IMR-90 (cell line): ENCODE measurements at regions not wholly inside any gene's neighbourhood (a gene's known extent, or its start where the extent isn't known, plus 50 kb on each side); places are given as distances from the start of the nearest gene placed in this dataset.

Source experiments
- ATAC-seq: fragments of 200-7000 bp; cut with Tn5 transposase; 2 replicates; pipeline ENCODE4 v1.9.1; 2020; ENCODE audit warnings: low read depth, mild to moderate bottlenecking, moderate library complexity
- BruUV-seq: library from RNA; stranded (reverse); fragments of 400-500 nt; replicated peaks from 2 replicates; lab custom pipeline; 2021; lab: Mats Ljungman, UMichigan
- CTCF ChIA-PET: fragments of 300-600 bp; formaldehyde crosslinking; extraction: SDS; loops from one replicate; lab custom pipeline; 2021; ENCODE audit warnings: antibody characterized with exemption; lab: Yijun Ruan, JAX
- POLR2A ChIA-PET: fragments of 300-600 bp; sonication (Branson Sonifier 250); formaldehyde crosslinking; loops from one replicate; lab custom pipeline; 2022; ENCODE audit warnings: antibody characterized with exemption; ENCODE audit not compliant: unreplicated experiment; lab: Charles Lee
- DNase-seq: peaks from one replicate; pipeline ENCODE4 v3.0.0; 2013
- H2AFZ ChIP-seq: replicated peaks from 2 replicates; pipeline ENCODE3; 2013; ENCODE audit warnings: low read length, mild to moderate bottlenecking; ENCODE audit not compliant: poor library complexity
- H2AK5ac ChIP-seq: 2 replicates; pipeline ENCODE4 v1.6.1; 2013; ENCODE audit warnings: low read depth, low read length, inconsistent platforms
- H2AK9ac ChIP-seq: replicated peaks from 2 replicates; pipeline ENCODE3; 2013; ENCODE audit warnings: mild to moderate bottlenecking, low read depth, low read length, moderate library complexity; ENCODE audit not compliant: poor library complexity
- H2BK120ac ChIP-seq: 2 replicates; pipeline ENCODE4 v1.6.1; 2013; ENCODE audit warnings: low read depth, low read length, inconsistent platforms
- H2BK15ac ChIP-seq: 3 replicates; pipeline ENCODE4 v1.6.1; 2013; ENCODE audit warnings: low read depth, low read length, inconsistent platforms
- H2BK20ac ChIP-seq: 2 replicates; pipeline ENCODE4 v1.6.1; 2013; ENCODE audit warnings: low read depth, mild to moderate bottlenecking, inconsistent platforms, low read length, moderate library complexity
- H2BK5ac ChIP-seq: 2 replicates; pipeline ENCODE4 v1.6.1; 2013; ENCODE audit warnings: mild to moderate bottlenecking, low read depth, low read length, inconsistent platforms; ENCODE audit not compliant: poor library complexity, severe bottlenecking
- H3K14ac ChIP-seq: replicated peaks from 2 replicates; pipeline ENCODE4 v1.6.1; 2013; ENCODE audit warnings: low read depth, low read length, inconsistent platforms
- H3K18ac ChIP-seq: 2 replicates; pipeline ENCODE4 v1.6.1; 2013; ENCODE audit warnings: low read depth, low read length, control low read depth
- H3K23ac ChIP-seq: 2 replicates; pipeline ENCODE4 v1.6.1; 2013; ENCODE audit warnings: low read depth, low read length, inconsistent platforms
- H3K27ac ChIP-seq: 2 replicates; pipeline ENCODE4 v1.5.1; 2013; ENCODE audit warnings: mild to moderate bottlenecking, control low read depth, low read length; ENCODE audit not compliant: insufficient read depth
- H3K27me3 ChIP-seq: 2 replicates; pipeline ENCODE4 v1.6.1; 2013; ENCODE audit warnings: low read length; ENCODE audit not compliant: control insufficient read depth, insufficient read depth
- H3K36me3 ChIP-seq: 2 replicates; pipeline ENCODE4 v1.6.1; 2013; ENCODE audit warnings: low read length, mixed read lengths; ENCODE audit not compliant: control insufficient read depth, insufficient read depth
- H3K4ac ChIP-seq: 2 replicates; pipeline ENCODE4 v1.6.1; 2013; ENCODE audit warnings: low read depth, low read length, inconsistent platforms
- H3K4me1 ChIP-seq: 2 replicates; pipeline ENCODE4 v1.6.1; 2013; ENCODE audit warnings: low read length, mixed read lengths; ENCODE audit not compliant: control insufficient read depth, insufficient read depth
- H3K4me2 ChIP-seq: 2 replicates; pipeline ENCODE4 v1.6.1; 2013; ENCODE audit warnings: low read depth, mild to moderate bottlenecking, control low read depth, low read length, moderate library complexity
- H3K4me3 ChIP-seq: 2 replicates; pipeline ENCODE4 v1.5.1; 2013; ENCODE audit warnings: low read depth, mild to moderate bottlenecking, control low read depth, low read length, moderate library complexity; ENCODE audit not compliant: insufficient read depth
- H3K56ac ChIP-seq: 2 replicates; pipeline ENCODE4 v1.6.1; 2013; ENCODE audit warnings: low read length, inconsistent platforms; ENCODE audit not compliant: insufficient read depth; ENCODE audit errors: extremely low read depth
- H3K79me1 ChIP-seq, 2 experiments: 2 replicates each; pipeline ENCODE4 v1.6.1; 2013; ENCODE audit warnings: low read length in 2 of 2, inconsistent platforms in 1 of 2, low read depth in 1 of 2
- H3K9ac ChIP-seq: 2 replicates; pipeline ENCODE4 v1.6.1; 2013; ENCODE audit warnings: low read depth, low read length, control low read depth
- H3K9me1 ChIP-seq: 2 replicates; pipeline ENCODE4 v1.6.1; 2013; ENCODE audit warnings: low read length, inconsistent platforms; ENCODE audit not compliant: insufficient read depth
- H3K9me3 ChIP-seq: 2 replicates; pipeline ENCODE4 v1.6.1; 2013; ENCODE audit warnings: low read length; ENCODE audit not compliant: control insufficient read depth, insufficient read depth
- H4K20me1 ChIP-seq: 2 replicates; pipeline ENCODE4 v1.6.1; 2013; ENCODE audit warnings: low read length, inconsistent platforms; ENCODE audit not compliant: insufficient read depth
- H4K5ac ChIP-seq: 2 replicates; pipeline ENCODE4 v1.6.1; 2013; ENCODE audit warnings: mild to moderate bottlenecking, low read depth, low read length, control low read depth
- H4K8ac ChIP-seq, 2 experiments: 2 replicates each; pipeline ENCODE4 v1.6.1; 2013; ENCODE audit warnings: low read depth in 2 of 2, low read length in 2 of 2, control low read depth in 1 of 2, inconsistent platforms in 1 of 2
- H4K91ac ChIP-seq: 2 replicates; pipeline ENCODE4 v1.6.1; 2013; ENCODE audit warnings: low read depth, low read length, inconsistent platforms; ENCODE audit not compliant: insufficient read depth
- BHLHE40 ChIP-seq: fragments of 150-350 bp; IDR thresholded peaks from 2 replicates; pipeline ENCODE4 v1.6.1; 2016; ENCODE audit warnings: mild to moderate bottlenecking, low read depth, low read length
- CEBPB ChIP-seq: IDR thresholded peaks from 2 replicates; pipeline ENCODE4 v1.6.1; 2012; ENCODE audit warnings: low read depth, low read length, improper control_type of control experiment
- CHD1 ChIP-seq: IDR thresholded peaks from 2 replicates; pipeline ENCODE4 v1.6.1; 2012; ENCODE audit warnings: low read depth, low read length, improper control_type of control experiment
- FOS ChIP-seq: fragments of 150-350 bp; IDR thresholded peaks from 2 replicates; pipeline ENCODE4 v1.6.1; 2016; ENCODE audit warnings: low read depth, low read length
- MAFK ChIP-seq: IDR thresholded peaks from 2 replicates; pipeline ENCODE4 v1.6.1; 2012; ENCODE audit warnings: low read depth, low read length, improper control_type of control experiment
- MAZ ChIP-seq: IDR thresholded peaks from 2 replicates; pipeline ENCODE4 v1.6.1; 2012; ENCODE audit warnings: low read depth, mild to moderate bottlenecking, low read length, improper control_type of control experiment, moderate library complexity, borderline replicate concordance
- MXI1 ChIP-seq: IDR thresholded peaks from 2 replicates; pipeline ENCODE4 v1.6.1; 2012; ENCODE audit warnings: low read depth, mild to moderate bottlenecking, low read length, moderate library complexity, borderline replicate concordance
- NFE2L2 ChIP-seq: fragments of 150-350 bp; IDR thresholded peaks from 2 replicates; pipeline ENCODE4 v1.6.1; 2016; ENCODE audit warnings: low read depth, mild to moderate bottlenecking, low read length
- POLR2A ChIP-seq: IDR thresholded peaks from 2 replicates; pipeline ENCODE4 v1.6.1; 2012; ENCODE audit warnings: mild to moderate bottlenecking, low read depth, low read length
- RAD21 ChIP-seq: IDR thresholded peaks from 2 replicates; pipeline ENCODE4 v1.6.1; 2012; ENCODE audit warnings: low read length, improper control_type of control experiment
- RCOR1 ChIP-seq: IDR thresholded peaks from 2 replicates; pipeline ENCODE4 v1.6.1; 2012; ENCODE audit warnings: mild to moderate bottlenecking, low read length, improper control_type of control experiment; ENCODE audit not compliant: insufficient replicate concordance
- RFX5 ChIP-seq: IDR thresholded peaks from 2 replicates; pipeline ENCODE4 v1.8.0; 2012; ENCODE audit warnings: low read depth, mild to moderate bottlenecking, low read length, moderate library complexity
- SMC3 ChIP-seq: fragments of 150-350 bp; IDR thresholded peaks from 2 replicates; pipeline ENCODE4 v1.6.1; 2016; ENCODE audit warnings: low read depth, mild to moderate bottlenecking, antibody characterized with exemption, low read length, moderate library complexity
- WGBS, 2 experiments: methylation state at CpG; one replicate each; pipeline versions ENCODE4 v1.1.5 to v1.1.7; 2013; ENCODE audit warnings: missing lambda C conversion rate in 2 of 2; ENCODE audit not compliant: insufficient read length in 1 of 2; ENCODE audit errors: extremely low coverage in 2 of 2; 5-methylcytosine and 5-hydroxymethylcytosine counted together
- dilution Hi-C: fragments of 300-500 bp; cut with HindIII; formaldehyde crosslinking; loops from one replicate; pipeline ENCODE4 v1.14.3; 2018; ENCODE audit warnings: low sequenced_read_pairs; ENCODE audit not compliant: unreplicated experiment
- in situ Hi-C: fragments of 300-500 bp; cut with MboI; formaldehyde crosslinking; loops from 3 replicates; pipeline ENCODE4 v1.14.3; 2019; ENCODE audit warnings: low sequenced_read_pairs, inconsistent platforms, mixed read lengths
- intact Hi-C: fragments of 100-400 bp; cut with micrococcal nuclease; formaldehyde crosslinking; loops from 2 replicates; pipeline ENCODE4 v1.10.0; 2022
- TF ChIP-seq, protein P1 (sequence below): fragments of 150-350 bp; IDR thresholded peaks from 2 replicates; pipeline ENCODE4 v1.6.1; 2017; ENCODE audit warnings: mild to moderate bottlenecking, antibody characterized with exemption, low read length, low read depth
- TF ChIP-seq, protein P2 (sequence below): conservative IDR thresholded peaks from 2 replicates; pipeline ENCODE4 v1.5.1; 2012; ENCODE audit warnings: mild to moderate bottlenecking, low read depth, low read length, improper control_type of control experiment
- TF ChIP-seq, protein P3 (sequence below): fragments of 150-350 bp; IDR thresholded peaks from 2 replicates; pipeline ENCODE4 v1.6.1; 2016; ENCODE audit warnings: low read depth, mild to moderate bottlenecking, low read length, moderate library complexity, borderline replicate concordance

DNA sequence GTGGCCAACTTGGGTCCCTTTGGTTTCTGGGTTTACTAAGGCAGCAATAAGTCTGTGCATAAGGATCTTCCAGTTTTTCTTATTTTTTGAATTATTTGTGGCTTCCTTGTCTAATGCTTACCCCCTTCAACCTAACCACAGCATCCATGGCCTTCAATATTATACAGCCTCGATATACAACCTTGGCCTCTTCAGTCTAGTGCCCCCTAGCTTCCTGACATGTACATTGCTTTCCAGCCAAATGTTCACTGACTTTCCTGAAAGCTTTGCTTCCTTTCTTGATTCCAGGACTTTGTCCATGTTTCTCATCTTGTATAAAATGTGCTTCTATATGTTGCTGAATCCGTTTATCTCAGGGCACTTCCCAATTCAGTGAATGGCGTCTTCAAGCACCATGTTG, 310.1 kb downstream of the OLFM4 start:
- H2BK120ac ChIP-seq, result no peak overlapping the region
- no peak overlapping the region for H4K5ac ChIP-seq
- no peak overlapping the region for H3K23ac ChIP-seq
- ChIA-PET CTCF (no interaction called here), POLR2A (no interaction called here)
- no peaks in the 10 kb centered on the region for H3K4me1 ChIP-seq
- no peaks in the 10 kb centered on the region for H3K36me3 ChIP-seq
- H3K9me1 ChIP-seq, result no peaks in the 10 kb centered on the region
- no peaks in the 10 kb centered on the region for H4K20me1 ChIP-seq
- H3K27ac ChIP-seq, result no peak overlapping the region
- H4K91ac ChIP-seq, result no peak overlapping the region
- no peak overlapping the region for H3K56ac ChIP-seq
- dilution Hi-C loops (no loop called here), in situ Hi-C loops (no loop called here), intact Hi-C loops (no loop called here)
- DNase-seq, result no peak
- H3K9ac ChIP-seq, result no peak overlapping the region
- no peak overlapping the region for H2AFZ ChIP-seq
- no CpG with 5 or more reads among the region's 3 CpGs for WGBS, 2 experiments
- H2AK5ac ChIP-seq, result no peak overlapping the region
- no peak overlapping the region for H3K4me3 ChIP-seq
- no peak overlapping the region for H3K4ac ChIP-seq
- H3K14ac ChIP-seq, result no peak overlapping the region
- H3K9me3 ChIP-seq, result peaks cover 9% of the 10 kb centered on the region
- no peak overlapping the region for H2AK9ac ChIP-seq
- ATAC-seq, result no peak
- no peak overlapping the region for H3K4me2 ChIP-seq
- no peaks in the 10 kb centered on the region for H3K79me1 ChIP-seq
- H2BK15ac ChIP-seq, result no peak overlapping the region
- no peak overlapping the region for H4K8ac ChIP-seq
- H3K18ac ChIP-seq, result no peak overlapping the region
- H3K27me3 ChIP-seq, result no peaks in the 10 kb centered on the region
- TF ChIP-seq RCOR1, result no peak
- TF ChIP-seq, protein P1, sequence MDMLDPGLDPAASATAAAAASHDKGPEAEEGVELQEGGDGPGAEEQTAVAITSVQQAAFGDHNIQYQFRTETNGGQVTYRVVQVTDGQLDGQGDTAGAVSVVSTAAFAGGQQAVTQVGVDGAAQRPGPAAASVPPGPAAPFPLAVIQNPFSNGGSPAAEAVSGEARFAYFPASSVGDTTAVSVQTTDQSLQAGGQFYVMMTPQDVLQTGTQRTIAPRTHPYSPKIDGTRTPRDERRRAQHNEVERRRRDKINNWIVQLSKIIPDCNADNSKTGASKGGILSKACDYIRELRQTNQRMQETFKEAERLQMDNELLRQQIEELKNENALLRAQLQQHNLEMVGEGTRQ, result no peak
- no peak for TF ChIP-seq CHD1
- TF ChIP-seq, protein P2, sequence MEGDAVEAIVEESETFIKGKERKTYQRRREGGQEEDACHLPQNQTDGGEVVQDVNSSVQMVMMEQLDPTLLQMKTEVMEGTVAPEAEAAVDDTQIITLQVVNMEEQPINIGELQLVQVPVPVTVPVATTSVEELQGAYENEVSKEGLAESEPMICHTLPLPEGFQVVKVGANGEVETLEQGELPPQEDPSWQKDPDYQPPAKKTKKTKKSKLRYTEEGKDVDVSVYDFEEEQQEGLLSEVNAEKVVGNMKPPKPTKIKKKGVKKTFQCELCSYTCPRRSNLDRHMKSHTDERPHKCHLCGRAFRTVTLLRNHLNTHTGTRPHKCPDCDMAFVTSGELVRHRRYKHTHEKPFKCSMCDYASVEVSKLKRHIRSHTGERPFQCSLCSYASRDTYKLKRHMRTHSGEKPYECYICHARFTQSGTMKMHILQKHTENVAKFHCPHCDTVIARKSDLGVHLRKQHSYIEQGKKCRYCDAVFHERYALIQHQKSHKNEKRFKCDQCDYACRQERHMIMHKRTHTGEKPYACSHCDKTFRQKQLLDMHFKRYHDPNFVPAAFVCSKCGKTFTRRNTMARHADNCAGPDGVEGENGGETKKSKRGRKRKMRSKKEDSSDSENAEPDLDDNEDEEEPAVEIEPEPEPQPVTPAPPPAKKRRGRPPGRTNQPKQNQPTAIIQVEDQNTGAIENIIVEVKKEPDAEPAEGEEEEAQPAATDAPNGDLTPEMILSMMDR, result no peak
- no peak for TF ChIP-seq MXI1
- TF ChIP-seq SMC3, result no peak
- no peak for TF ChIP-seq MAFK
- no peak for TF ChIP-seq FOS
- TF ChIP-seq RAD21, result no peak
- TF ChIP-seq NFE2L2, result no peak
- TF ChIP-seq BHLHE40, result no peak
- no peak for TF ChIP-seq CEBPB
- TF ChIP-seq, protein P3, sequence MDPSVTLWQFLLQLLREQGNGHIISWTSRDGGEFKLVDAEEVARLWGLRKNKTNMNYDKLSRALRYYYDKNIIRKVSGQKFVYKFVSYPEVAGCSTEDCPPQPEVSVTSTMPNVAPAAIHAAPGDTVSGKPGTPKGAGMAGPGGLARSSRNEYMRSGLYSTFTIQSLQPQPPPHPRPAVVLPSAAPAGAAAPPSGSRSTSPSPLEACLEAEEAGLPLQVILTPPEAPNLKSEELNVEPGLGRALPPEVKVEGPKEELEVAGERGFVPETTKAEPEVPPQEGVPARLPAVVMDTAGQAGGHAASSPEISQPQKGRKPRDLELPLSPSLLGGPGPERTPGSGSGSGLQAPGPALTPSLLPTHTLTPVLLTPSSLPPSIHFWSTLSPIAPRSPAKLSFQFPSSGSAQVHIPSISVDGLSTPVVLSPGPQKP, result no peak
- TF ChIP-seq POLR2A, result no peak
- no peak for TF ChIP-seq MAZ
- TF ChIP-seq RFX5, result no peak
- BruUV-seq, result no TSS peak
- no peak overlapping the region for H2BK5ac ChIP-seq
- no peak overlapping the region for H2BK20ac ChIP-seq
